ENCODE measurements at regions not wholly inside any gene's neighbourhood (a gene's known extent, or its start where the extent isn't known, plus 50 kb on each side); places are given as distances from the start of the nearest gene placed in this dataset.

- no peak for TF ChIP-seq POLR2AphosphoS5 (IDR thresholded peaks at IDR 0.05; ENCODE audit: low read depth, low read length)
- TF ChIP-seq REST (IDR thresholded peaks at IDR 0.05; ENCODE audit: insufficient read depth in 1 of 2, low read depth in 2 of 2, low read length in 2 of 2) = no peak
- no peak for TF ChIP-seq TAF1 (IDR thresholded peaks at IDR 0.05; ENCODE audit: borderline replicate concordance, insufficient read depth, low read length)
- no peak for TF ChIP-seq SIN3A (IDR thresholded peaks at IDR 0.05; ENCODE audit: borderline replicate concordance, insufficient read depth, low read length)
- no peak for TF ChIP-seq FOXP2 (optimal IDR thresholded peaks at IDR 0.05; ENCODE audit: borderline replicate concordance, extremely low read depth, extremely low read length, insufficient read depth)
Measured at GRCh38 chr2:116879650-116880160, 934.8 kb upstream of the DDX18 start.

All from PFSK-1 (cell line).